HepG2 (cell line): ENCODE measurements at regions not wholly inside any gene's neighbourhood (a gene's known extent, or its start where the extent isn't known, plus 50 kb on each side); places are given as distances from the start of the nearest gene placed in this dataset.

Source experiments
- ATAC-seq: fragments of 200-7000 bp; cut with Tn5 transposase; 3 replicates; pipeline ENCODE4 v1.9.1; 2020; ENCODE audit warnings: mild to moderate bottlenecking, moderate library complexity
- BruUV-seq: library from RNA; stranded (reverse); fragments of 400-500 nt; replicated peaks from 2 replicates; lab custom pipeline; 2021; lab: Mats Ljungman, UMichigan
- CTCF ChIA-PET: fragments of 300-600 bp; formaldehyde crosslinking; extraction: SDS; loops from one replicate; lab custom pipeline; 2021; ENCODE audit warnings: low total read pairs, inconsistent platforms, low intra/inter-chr PET ratio; lab: Yijun Ruan, JAX
- POLR2A ChIA-PET: fragments of 350-600 bp; sonication (Branson Sonifier 250); formaldehyde crosslinking; loops from one replicate; lab custom pipeline; 2020; ENCODE audit warnings: antibody characterized with exemption, inconsistent platforms; lab: Yijun Ruan, JAX
- DNase-seq: peaks from one replicate; pipeline ENCODE4 v3.0.0-alpha.2; 2015; ENCODE audit warnings: low spot score
- FAIRE-seq: peaks from 3 replicates; lab custom pipeline; 2011; peaks lifted over from hg19 to GRCh38; lab: Jason Lieb, UNC
- H2AFZ ChIP-seq: one replicate; pipeline ENCODE4 v1.6.1; 2011; ENCODE audit warnings: low read length, inconsistent platforms
- H3K27ac ChIP-seq: fragments of 300-600 bp; 3 replicates; pipeline ENCODE4 v1.8.0; 2011; ENCODE audit warnings: mixed run types, mild to moderate bottlenecking, mixed read lengths, low read length, inconsistent platforms; ENCODE audit not compliant: insufficient read depth; ENCODE audit errors: extremely low read length
- H3K27me3 ChIP-seq, 2 experiments: fragments of 200-600 bp in 1 of 2; 2 replicates in 1 of 2; 3 replicates in 1 of 2; pipeline versions ENCODE4 v1.6.0 to v1.8.0; 2011; ENCODE audit warnings: low read length in 2 of 2, mild to moderate bottlenecking in 2 of 2, moderate library complexity in 2 of 2, inconsistent platforms in 1 of 2; ENCODE audit not compliant: insufficient read depth in 2 of 2, control insufficient read depth in 1 of 2
- H3K36me3 ChIP-seq, 2 experiments: fragments of 200-600 bp in 1 of 2; replicated peaks in 1 of 2; 2 replicates in 1 of 2; 3 replicates in 1 of 2; pipeline versions ENCODE4 v1.5.1 to v1.8.0; 2011; ENCODE audit warnings: low read length in 2 of 2, inconsistent platforms in 1 of 2; ENCODE audit not compliant: insufficient read depth in 2 of 2, control insufficient read depth in 1 of 2
- H3K4me1 ChIP-seq: 2 replicates; pipeline ENCODE4 v1.5.1; 2012; ENCODE audit warnings: low read length, inconsistent platforms; ENCODE audit not compliant: insufficient read depth
- H3K4me2 ChIP-seq: 2 replicates; pipeline ENCODE4 v1.6.0; 2011; ENCODE audit warnings: low read depth, low read length, inconsistent platforms
- H3K4me3 ChIP-seq, 3 experiments: fragments of 200-600 bp in 1 of 3; sonication (generic), shearing (Covaris generic) in 1 of 3; replicated peaks in 1 of 3; 2 replicates each; pipeline ENCODE4 v1.5.1; 2011 to 2016; ENCODE audit warnings: low read length in 3 of 3, inconsistent platforms in 2 of 3, low read depth in 2 of 3, mild to moderate bottlenecking in 2 of 3, control low read depth in 1 of 3, mixed read lengths in 1 of 3; ENCODE audit not compliant: insufficient read depth in 1 of 3
- H3K79me2 ChIP-seq: one replicate; pipeline ENCODE4 v1.6.1; 2011; ENCODE audit warnings: low read length, inconsistent platforms; ENCODE audit not compliant: insufficient read depth
- H3K9ac ChIP-seq: 2 replicates; pipeline ENCODE4 v1.6.0; 2011; ENCODE audit warnings: mild to moderate bottlenecking, low read depth, low read length, inconsistent platforms; ENCODE audit not compliant: insufficient read depth
- H3K9me3 ChIP-seq: 2 replicates; pipeline ENCODE4 v1.5.1; 2012; ENCODE audit warnings: mild to moderate bottlenecking, low read length
- H4K20me1 ChIP-seq: 2 replicates; pipeline ENCODE4 v1.6.0; 2011; ENCODE audit warnings: inconsistent platforms, mild to moderate bottlenecking, low read length, moderate library complexity; ENCODE audit not compliant: insufficient read depth
- FOSL1 ChIP-seq: sonication (generic); formaldehyde crosslinking; IDR thresholded peaks from 2 replicates; pipeline ENCODE4 v1.9.0; 2021; ENCODE audit warnings: missing genetic modification reagents, borderline replicate concordance
- HCFC1 ChIP-seq: fragments of 150-350 bp; IDR thresholded peaks from 2 replicates; pipeline ENCODE4 v1.6.1; 2014; ENCODE audit warnings: low read depth, low read length
- HMG20B ChIP-seq: conservative IDR thresholded peaks from 2 replicates; pipeline ENCODE4 v1.6.1; 2016; ENCODE audit warnings: missing genetic modification reagents, missing compliant biosample characterization
- JUND ChIP-seq: sonication (generic); formaldehyde crosslinking; IDR thresholded peaks from 2 replicates; pipeline ENCODE4 v1.8.0; 2022; ENCODE audit warnings: mild to moderate bottlenecking, missing genetic modification reagents
- SMAD3 ChIP-seq: sonication (generic); formaldehyde crosslinking; IDR thresholded peaks from 2 replicates; pipeline ENCODE4 v1.4.0; 2020; ENCODE audit warnings: missing genetic modification reagents
- ZNF350 ChIP-seq: sonication (generic); formaldehyde crosslinking; IDR thresholded peaks from 2 replicates; pipeline ENCODE4 v1.4.0; 2020; ENCODE audit warnings: mild to moderate bottlenecking, low read depth, missing genetic modification reagents, borderline replicate concordance
- ZNF782 ChIP-seq: sonication (generic); formaldehyde crosslinking; IDR thresholded peaks from 2 replicates; pipeline ENCODE4 v1.4.0; 2020; ENCODE audit warnings: missing genetic modification reagents, mild to moderate bottlenecking, borderline replicate concordance
- ZSCAN30 ChIP-seq: sonication (generic); formaldehyde crosslinking; IDR thresholded peaks from 2 replicates; pipeline ENCODE4 v1.5.0; 2020; ENCODE audit warnings: mild to moderate bottlenecking, missing genetic modification reagents
- WGBS: methylation state at CpG from one replicate; pipeline ENCODE4 v1.1.6; 2017; ENCODE audit warnings: low lambda C conversion rate; 5-methylcytosine and 5-hydroxymethylcytosine counted together
- in situ Hi-C: cut with HindIII; loops from 2 replicates; pipeline ENCODE4 v1.10.0; 2017; ENCODE audit warnings: low pct_unique_long_range_greater_than_20kb; ENCODE audit not compliant: extremely low pct_ligation_motif_present
- intact Hi-C: fragments of 100-400 bp; cut with micrococcal nuclease; formaldehyde crosslinking; loops from one replicate; pipeline ENCODE4 v1.10.0; 2022; ENCODE audit not compliant: unreplicated experiment
- TF ChIP-seq, protein P1 (sequence below): sonication (generic); formaldehyde crosslinking; IDR thresholded peaks from 2 replicates; pipeline ENCODE4 v1.4.0; 2020; ENCODE audit warnings: mild to moderate bottlenecking, missing genetic modification reagents
- TF ChIP-seq, protein P2 (sequence below): IDR thresholded peaks from 2 replicates; pipeline ENCODE4 v1.6.1; 2016; ENCODE audit warnings: control low read depth
- TF ChIP-seq, protein P3 (sequence below), 2 experiments: sonication (generic) in 1 of 2; formaldehyde crosslinking in 1 of 2; IDR thresholded peaks; 2 replicates each; pipeline versions ENCODE4 v1.4.0 to v1.6.1; 2018 to 2020; ENCODE audit warnings: missing genetic modification reagents in 2 of 2, borderline replicate concordance in 1 of 2, low read depth in 1 of 2, mild to moderate bottlenecking in 1 of 2, missing biosample characterization in 1 of 2
- TF ChIP-seq, protein P4 (sequence below): sonication (generic); formaldehyde crosslinking; IDR thresholded peaks from 2 replicates; pipeline ENCODE4 v1.4.0; 2020; ENCODE audit warnings: missing genetic modification reagents
- TF ChIP-seq, protein P5 (sequence below): sonication (generic); formaldehyde crosslinking; conservative IDR thresholded peaks from 2 replicates; pipeline ENCODE4 v1.5.0; 2020; ENCODE audit warnings: missing genetic modification reagents

DNA sequence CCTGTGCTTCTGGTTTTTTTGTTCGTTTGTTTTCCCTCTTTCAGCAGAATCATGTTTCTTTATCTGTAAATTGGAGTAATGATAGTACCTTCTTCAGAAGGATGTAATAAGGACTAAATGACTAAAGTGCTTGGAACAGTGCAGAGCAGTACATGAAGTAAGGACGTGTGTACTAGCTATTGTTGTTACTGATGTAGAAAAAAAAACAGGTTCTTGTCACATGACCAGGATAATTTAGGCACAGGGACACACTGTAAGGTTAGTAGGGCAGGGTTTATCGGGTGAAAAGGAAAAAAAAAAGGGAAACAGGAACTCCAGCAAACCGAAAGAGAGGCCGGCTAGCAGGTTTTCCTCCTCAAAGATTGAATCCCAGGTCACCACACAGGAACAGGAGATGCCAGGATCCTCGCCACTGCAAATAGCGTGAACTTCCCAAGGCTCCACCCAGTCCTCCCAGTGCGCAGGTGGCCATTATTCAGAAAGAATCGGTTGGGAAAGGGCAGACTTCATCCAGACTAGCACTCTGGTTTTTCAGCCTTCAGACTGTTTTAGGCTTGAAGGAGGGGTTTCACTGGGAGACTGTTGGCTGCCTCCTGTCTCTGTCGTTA lies 63.8 kb upstream of the PRRC2C start:
- intact Hi-C loops = no loop called here
- H3K27ac ChIP-seq = no peak overlapping the region
- no peak overlapping the region for H3K4me2 ChIP-seq
- no peaks in the 10 kb centered on the region for H3K79me2 ChIP-seq
- no peaks in the 10 kb centered on the region for H4K20me1 ChIP-seq
- no peak overlapping the region for H2AFZ ChIP-seq
- POLR2A ChIA-PET = no interaction called here
- H3K9me3 ChIP-seq = no peaks in the 10 kb centered on the region
- BruUV-seq = no TSS peak
- H3K9ac ChIP-seq = no peak overlapping the region
- ATAC-seq = no peak
- no peaks in the 10 kb centered on the region for H3K4me1 ChIP-seq
- H3K4me3 ChIP-seq = no peak overlapping the region
- H3K27me3 ChIP-seq = peaks cover 0 to 4% of the 10 kb centered on the region in 2 experiments; a peak in 2 of 5 replicates
- CTCF ChIA-PET = no interaction called here
- H3K36me3 ChIP-seq = no peaks in the 10 kb centered on the region
- DNase-seq = no peak
- in situ Hi-C loops = no loop called here
- 36% methylated on average over 9 of the region's 10 CpGs for WGBS
- no peak for FAIRE-seq
- TF ChIP-seq, protein P1, sequence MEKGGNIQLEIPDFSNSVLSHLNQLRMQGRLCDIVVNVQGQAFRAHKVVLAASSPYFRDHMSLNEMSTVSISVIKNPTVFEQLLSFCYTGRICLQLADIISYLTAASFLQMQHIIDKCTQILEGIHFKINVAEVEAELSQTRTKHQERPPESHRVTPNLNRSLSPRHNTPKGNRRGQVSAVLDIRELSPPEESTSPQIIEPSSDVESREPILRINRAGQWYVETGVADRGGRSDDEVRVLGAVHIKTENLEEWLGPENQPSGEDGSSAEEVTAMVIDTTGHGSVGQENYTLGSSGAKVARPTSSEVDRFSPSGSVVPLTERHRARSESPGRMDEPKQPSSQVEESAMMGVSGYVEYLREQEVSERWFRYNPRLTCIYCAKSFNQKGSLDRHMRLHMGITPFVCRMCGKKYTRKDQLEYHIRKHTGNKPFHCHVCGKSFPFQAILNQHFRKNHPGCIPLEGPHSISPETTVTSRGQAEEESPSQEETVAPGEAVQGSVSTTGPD (CRISPR knock-in tag) = no peak
- no peak for TF ChIP-seq ZNF782 (CRISPR knock-in tag)
- no peak for TF ChIP-seq JUND (CRISPR knock-in tag)
- TF ChIP-seq ZNF350 (CRISPR knock-in tag) = no peak
- TF ChIP-seq FOSL1 = no peak
- no peak for TF ChIP-seq ZSCAN30
- TF ChIP-seq, protein P2, sequence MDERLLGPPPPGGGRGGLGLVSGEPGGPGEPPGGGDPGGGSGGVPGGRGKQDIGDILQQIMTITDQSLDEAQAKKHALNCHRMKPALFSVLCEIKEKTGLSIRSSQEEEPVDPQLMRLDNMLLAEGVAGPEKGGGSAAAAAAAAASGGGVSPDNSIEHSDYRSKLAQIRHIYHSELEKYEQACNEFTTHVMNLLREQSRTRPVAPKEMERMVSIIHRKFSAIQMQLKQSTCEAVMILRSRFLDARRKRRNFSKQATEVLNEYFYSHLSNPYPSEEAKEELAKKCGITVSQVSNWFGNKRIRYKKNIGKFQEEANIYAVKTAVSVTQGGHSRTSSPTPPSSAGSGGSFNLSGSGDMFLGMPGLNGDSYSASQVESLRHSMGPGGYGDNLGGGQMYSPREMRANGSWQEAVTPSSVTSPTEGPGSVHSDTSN (CRISPR knock-in tag) = no peak
- TF ChIP-seq HMG20B (CRISPR knock-in tag) = no peak
- TF ChIP-seq HCFC1 = no peak
- TF ChIP-seq, protein P3, sequence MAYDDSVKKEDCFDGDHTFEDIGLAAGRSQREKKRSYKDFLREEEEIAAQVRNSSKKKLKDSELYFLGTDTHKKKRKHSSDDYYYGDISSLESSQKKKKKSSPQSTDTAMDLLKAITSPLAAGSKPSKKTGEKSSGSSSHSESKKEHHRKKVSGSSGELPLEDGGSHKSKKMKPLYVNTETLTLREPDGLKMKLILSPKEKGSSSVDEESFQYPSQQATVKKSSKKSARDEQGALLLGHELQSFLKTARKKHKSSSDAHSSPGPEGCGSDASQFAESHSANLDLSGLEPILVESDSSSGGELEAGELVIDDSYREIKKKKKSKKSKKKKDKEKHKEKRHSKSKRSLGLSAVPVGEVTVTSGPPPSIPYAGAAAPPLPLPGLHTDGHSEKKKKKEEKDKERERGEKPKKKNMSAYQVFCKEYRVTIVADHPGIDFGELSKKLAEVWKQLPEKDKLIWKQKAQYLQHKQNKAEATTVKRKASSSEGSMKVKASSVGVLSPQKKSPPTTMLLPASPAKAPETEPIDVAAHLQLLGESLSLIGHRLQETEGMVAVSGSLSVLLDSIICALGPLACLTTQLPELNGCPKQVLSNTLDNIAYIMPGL (CRISPR knock-in tag; IDR thresholded peaks at IDR 0.05; ENCODE audit: borderline replicate concordance in 1 of 2, low read depth in 1 of 2) = no peak
- TF ChIP-seq, protein P4, sequence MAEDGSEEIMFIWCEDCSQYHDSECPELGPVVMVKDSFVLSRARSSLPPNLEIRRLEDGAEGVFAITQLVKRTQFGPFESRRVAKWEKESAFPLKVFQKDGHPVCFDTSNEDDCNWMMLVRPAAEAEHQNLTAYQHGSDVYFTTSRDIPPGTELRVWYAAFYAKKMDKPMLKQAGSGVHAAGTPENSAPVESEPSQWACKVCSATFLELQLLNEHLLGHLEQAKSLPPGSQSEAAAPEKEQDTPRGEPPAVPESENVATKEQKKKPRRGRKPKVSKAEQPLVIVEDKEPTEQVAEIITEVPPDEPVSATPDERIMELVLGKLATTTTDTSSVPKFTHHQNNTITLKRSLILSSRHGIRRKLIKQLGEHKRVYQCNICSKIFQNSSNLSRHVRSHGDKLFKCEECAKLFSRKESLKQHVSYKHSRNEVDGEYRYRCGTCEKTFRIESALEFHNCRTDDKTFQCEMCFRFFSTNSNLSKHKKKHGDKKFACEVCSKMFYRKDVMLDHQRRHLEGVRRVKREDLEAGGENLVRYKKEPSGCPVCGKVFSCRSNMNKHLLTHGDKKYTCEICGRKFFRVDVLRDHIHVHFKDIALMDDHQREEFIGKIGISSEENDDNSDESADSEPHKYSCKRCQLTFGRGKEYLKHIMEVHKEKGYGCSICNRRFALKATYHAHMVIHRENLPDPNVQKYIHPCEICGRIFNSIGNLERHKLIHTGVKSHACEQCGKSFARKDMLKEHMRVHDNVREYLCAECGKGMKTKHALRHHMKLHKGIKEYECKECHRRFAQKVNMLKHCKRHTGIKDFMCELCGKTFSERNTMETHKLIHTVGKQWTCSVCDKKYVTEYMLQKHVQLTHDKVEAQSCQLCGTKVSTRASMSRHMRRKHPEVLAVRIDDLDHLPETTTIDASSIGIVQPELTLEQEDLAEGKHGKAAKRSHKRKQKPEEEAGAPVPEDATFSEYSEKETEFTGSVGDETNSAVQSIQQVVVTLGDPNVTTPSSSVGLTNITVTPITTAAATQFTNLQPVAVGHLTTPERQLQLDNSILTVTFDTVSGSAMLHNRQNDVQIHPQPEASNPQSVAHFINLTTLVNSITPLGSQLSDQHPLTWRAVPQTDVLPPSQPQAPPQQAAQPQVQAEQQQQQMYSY (CRISPR knock-in tag) = no peak
- TF ChIP-seq, protein P5, sequence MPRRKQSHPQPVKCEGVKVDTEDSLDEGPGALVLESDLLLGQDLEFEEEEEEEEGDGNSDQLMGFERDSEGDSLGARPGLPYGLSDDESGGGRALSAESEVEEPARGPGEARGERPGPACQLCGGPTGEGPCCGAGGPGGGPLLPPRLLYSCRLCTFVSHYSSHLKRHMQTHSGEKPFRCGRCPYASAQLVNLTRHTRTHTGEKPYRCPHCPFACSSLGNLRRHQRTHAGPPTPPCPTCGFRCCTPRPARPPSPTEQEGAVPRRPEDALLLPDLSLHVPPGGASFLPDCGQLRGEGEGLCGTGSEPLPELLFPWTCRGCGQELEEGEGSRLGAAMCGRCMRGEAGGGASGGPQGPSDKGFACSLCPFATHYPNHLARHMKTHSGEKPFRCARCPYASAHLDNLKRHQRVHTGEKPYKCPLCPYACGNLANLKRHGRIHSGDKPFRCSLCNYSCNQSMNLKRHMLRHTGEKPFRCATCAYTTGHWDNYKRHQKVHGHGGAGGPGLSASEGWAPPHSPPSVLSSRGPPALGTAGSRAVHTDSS (CRISPR knock-in tag) = no peak
- TF ChIP-seq SMAD3 = no peak
